ENCODE measurements at regions not wholly inside any gene's neighbourhood (a gene's known extent, or its start where the extent isn't known, plus 50 kb on each side); places are given as distances from the start of the nearest gene placed in this dataset.

GRCh38 chr12:94798113-94798512 is 147.8 kb upstream of the TMCC3 start:
- TF ChIP-seq SIN3A (IDR thresholded peaks at IDR 0.05; ENCODE audit: borderline replicate concordance, insufficient read depth, low read length) (no peak), POLR2AphosphoS5 (IDR thresholded peaks at IDR 0.05; ENCODE audit: low read depth, low read length) (no peak), REST (IDR thresholded peaks at IDR 0.05; ENCODE audit: insufficient read depth in 1 of 2, low read depth in 2 of 2, low read length in 2 of 2) (no peak), TAF1 (IDR thresholded peaks at IDR 0.05; ENCODE audit: borderline replicate concordance, insufficient read depth, low read length) (no peak), FOXP2 (optimal IDR thresholded peaks at IDR 0.05; ENCODE audit: borderline replicate concordance, extremely low read depth, extremely low read length, insufficient read depth) (no peak)

All from PFSK-1 (cell line).